ENCODE measurements at regions not wholly inside any gene's neighbourhood (a gene's known extent, or its start where the extent isn't known, plus 50 kb on each side); places are given as distances from the start of the nearest gene placed in this dataset.

DNA sequence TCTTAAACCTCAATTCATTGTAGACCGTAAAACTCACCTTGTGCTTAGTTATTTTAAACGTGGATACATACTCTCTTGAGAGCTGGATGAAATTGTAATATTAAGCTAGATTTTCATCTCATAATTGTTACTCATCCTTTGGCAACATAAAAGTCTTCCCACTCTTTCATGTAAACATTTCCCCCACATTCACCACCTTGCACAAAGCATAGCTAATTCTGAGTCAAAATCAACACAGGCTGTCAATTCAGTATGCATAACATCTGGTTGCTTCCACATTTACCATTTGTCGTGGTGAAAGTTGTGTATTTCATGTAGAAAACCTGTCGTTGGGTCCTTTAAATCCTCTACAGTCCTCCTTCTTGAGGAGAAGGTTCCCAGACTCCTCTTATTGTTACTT lies 524.6 kb downstream of the OTOL1 start:
- no peak for DNase-seq

DNA sequence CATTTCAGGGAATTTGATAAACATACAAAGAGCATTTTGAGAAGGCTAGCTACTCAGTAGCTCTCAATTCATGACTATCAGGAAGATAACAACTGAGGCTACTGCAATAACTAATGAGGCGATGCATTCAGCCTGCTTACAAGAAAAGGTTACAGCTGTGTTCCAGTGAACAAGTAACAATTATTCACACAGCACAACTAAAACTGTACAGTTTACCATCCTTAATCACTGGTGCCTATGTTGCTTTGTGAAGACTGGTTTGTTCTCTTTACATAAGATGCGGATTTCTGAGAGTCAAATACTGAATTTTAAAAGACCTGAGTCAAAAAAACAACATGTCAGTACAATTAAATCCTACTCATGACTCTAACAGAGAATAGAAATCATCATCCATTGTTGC lies 526.3 kb downstream of the OTOL1 start:
- no peak for DNase-seq

DNA sequence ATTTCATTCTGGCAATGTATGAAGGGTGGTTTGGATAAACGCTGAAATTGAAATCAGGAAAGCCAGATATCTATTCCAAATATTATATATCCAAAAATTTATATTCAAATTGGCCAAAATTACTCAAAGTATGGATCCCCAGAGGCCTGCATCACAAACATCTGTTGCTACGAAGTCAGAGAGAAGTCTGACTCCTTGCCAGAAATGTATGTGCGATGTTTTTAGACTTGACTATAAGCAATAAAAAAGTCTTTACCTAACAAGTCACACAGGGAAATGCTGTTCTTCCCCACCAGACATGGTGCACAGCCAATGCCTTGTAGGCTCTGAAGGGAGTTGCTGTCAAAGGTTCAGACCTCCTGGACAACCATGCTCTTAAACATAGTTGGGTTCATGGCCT lies 533.1 kb downstream of the OTOL1 start:
- no peak for DNase-seq

DNA sequence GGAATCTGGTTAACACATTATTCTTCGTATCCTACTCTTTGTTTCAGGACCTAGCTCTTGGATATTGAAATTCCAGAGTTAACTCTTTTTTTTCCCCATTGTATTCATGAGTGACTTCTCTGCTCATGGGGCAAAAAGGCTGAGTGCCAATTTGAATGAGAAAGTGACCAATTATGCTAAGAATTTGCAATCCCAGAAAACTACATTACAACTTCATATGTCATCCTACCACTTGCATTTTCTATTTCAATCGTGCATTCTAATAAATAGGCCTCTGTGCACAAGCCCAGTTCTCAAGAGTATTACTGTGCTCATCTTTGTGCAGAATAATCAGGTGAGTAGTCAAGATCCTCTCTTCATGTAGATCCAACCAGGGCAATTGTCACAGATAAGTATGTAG lies 537.8 kb downstream of the OTOL1 start:
- no peak for DNase-seq

DNA sequence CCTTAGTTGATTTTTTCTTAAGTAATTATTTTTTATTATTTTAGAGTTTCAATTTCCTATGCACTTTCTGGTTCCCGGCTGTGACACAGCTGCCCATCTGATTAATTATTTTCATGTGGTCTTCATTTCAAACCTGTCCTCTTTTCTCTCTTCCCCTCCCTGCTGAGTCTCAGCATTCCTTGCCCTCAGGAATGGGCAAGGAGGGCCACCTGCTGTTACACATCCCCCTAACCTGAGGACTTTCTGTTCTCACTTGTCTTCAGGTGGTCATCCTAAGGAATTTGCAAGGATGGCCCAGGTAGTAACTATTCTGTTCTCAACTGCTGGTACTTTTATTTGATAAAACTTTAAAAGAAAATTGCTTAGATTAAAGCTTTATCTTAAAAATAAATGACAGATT lies 545.0 kb downstream of the OTOL1 start:
- no peak for DNase-seq

DNA sequence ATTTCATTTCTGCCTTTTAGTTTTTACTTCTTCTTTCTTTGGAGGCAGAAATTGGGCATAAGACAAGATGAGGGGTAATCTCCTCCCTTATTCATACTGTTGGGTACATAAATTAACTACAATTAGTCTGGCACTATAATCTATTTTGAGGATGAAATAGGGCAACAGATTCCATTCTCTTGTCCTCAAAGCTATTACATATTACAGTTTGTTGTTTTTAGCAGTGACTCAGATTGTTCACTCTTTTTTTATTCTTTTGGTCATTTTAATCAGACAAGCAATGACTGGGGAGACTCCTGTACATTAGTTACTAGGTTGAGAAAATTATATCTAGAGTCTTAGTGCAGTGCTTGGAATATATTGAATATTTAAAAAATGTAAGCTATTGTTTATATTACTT lies 556.0 kb downstream of the OTOL1 start:
- no peak for DNase-seq

DNA sequence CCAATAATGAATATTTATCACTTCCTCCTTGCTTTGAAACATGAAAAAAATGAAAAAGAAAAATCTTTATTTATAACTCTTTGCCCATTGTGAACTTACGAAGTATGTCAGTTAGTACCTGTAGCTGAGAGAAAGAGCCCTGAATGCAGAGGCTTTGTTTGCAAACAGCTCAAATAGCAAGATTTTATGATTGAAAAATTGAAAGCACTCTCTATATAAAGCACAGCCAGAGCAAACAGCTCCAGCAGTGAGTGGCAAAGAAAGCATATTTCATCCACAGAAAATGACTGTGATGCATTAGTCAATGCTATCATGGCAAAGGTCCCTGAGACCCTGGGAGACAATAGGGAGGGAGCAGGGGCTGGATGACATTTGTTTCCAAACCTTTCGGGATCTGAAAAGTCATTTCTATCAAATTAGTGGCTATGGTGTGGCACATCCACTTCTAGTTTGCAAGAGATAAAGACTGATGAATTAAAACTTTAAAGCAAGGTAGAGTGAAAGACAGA lies 576.1 kb downstream of the OTOL1 start:
- no peak for DNase-seq

DNA sequence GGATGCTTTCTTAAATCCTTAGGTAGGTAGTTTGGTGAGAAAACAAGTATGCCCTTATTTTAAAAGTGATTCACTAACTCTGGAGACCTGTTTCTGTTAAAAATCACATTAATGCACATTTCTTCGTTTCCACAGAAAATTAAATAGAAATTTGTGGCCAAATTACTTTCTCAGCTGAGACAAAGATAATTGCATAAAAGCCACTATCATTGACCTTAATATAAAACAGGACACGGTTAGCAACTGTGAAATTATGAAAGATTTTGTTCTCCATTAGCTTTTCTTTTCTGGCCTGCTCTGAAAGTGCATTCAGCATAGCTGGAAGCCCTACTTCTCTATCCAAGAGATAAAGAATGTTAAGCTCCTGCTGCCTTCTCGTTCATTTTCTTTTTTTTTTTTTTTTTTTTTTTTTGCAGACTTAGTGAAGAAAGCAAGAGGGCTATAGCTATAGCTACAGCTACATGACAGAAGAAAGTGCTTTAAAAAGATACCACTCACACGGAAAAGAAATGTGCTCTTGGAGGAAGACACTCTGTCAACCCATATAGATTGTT lies 576.9 kb downstream of the OTOL1 start:
- no peak for DNase-seq

DNA sequence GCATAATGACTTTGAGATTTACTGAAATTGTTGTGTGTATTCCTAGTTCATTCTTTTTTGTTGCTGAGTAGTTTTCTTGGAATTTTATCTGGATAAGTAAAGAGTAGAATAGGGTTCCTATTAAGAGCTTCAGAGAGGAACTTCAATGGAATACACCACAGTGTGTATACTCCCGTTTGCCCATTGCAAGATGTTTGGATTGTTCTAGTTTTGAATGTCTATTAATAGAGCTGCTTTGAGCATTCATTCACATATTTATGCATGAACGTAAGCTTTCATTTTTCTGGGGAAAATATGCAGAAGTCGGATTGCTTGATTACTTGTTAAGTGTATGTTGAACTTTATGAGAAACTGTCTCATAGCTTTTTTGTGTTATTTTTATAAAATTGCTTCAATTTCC lies 580.5 kb downstream of the OTOL1 start:
- no peak for DNase-seq

DNA sequence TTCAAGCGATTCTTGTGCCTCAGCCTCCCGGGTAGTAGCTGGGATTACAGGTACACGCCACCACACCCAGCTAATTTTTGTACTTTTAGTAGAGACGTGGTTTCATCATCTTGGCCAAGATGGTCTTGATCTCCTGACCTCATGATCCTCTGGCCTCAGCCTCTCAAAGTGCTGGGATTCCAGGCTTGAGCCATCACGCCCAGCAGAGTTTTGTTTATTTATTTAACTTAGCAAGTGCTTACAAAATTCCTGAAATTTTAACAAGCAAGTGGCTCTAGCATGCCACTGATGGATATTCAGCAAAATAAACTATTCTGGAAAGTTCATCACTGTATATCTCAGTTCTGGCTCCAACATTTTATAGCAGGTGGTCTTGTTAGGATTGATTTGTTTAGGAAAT lies 585.9 kb downstream of the OTOL1 start:
- DNase-seq, result no peak

DNA sequence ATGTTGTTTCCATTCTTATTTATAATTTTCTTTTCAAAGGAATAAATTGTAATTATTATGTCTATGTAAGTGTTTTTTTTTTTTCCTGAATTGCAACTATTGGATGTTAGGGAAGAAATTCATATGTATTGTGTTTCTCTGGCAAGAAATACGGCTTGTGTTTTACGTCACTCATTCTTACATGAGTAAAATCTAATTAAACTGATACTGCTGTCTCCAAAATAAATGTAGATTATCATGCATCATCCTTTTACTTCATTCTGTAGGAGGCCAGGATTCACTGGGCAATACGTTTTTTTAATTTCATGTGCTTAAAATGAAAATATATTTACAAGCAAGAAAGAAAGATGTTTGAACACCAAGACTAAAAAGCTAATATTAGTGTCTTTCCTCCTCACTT lies 590.8 kb downstream of the OTOL1 start:
- no peak for DNase-seq

DNA sequence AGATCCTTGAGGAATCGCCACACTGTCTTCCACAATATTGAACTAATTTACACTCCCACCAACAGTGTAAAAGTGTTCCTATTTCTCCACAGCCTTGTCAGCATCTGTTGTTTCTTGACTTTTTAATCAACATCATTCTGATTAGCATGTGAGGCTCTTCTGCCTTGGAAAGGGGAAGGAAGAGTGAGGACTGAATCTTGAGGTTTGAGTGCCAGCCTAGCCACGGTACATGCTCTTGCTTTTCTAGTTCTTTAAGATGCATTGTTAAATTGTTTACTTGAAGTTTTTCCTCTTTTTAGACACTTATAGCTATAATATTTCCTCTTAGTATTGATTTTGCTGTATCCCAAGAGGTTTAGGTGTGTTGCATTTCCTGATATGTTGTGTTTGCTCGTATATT lies 596.1 kb downstream of the OTOL1 start:
- no peak for DNase-seq

DNA sequence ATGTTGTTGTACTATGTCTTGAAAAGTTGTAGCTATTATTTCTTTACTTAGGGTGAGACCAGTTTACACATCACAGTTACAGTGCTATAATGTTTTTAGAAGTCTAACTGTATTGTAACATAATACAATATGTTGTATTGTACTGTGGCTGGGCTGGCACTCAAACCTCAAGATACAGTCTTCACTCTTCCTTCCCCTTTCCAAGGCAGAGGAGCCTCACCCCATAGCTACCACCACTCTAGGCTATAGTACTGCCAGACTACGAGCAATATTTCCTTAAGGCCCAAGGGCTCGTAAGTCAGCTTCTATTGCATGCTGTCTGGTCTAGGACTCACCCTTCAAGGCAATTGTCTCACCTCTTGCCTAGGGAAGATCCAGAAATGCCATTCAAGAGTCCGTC lies 597.7 kb downstream of the OTOL1 start:
- no peak for DNase-seq

DNA sequence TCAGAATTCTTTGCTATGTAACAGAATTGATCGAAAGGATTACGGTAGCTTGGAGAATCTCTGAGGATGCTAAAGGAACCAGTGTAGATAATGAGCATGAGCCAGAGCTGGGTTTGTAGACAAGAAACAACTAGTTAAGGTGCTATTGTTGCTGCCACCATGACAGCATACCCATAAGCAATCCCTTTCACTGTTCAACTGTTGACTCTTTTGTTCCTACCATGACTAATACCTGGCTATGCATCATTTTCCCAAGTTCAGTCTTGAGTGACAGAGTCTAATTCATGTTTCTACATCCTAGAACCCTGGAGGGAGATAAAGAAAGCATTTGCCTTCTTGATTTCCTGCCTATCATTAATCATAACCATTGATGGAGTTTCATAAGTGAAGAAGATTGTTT lies 600.3 kb downstream of the OTOL1 start:
- no peak for DNase-seq

DNA sequence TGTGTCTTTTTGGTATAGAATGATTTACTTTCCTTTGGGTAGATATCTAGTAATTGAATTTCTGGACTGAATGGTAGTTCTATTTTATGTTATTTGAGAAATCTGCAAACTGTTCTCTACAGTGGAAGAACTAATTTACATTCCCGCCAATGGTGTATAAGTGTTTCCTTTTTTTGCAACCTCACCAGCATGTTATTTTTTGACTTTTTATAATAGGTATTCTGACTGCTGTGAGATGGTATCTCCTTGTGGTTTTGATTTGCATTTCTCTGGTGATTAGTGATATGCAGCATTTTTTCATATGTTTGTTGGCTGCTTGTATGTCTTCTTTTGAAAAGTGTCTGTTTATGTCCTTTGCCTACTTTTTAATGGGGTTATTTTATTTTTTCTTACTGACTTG lies 607.2 kb downstream of the OTOL1 start:
- no peak for DNase-seq

DNA sequence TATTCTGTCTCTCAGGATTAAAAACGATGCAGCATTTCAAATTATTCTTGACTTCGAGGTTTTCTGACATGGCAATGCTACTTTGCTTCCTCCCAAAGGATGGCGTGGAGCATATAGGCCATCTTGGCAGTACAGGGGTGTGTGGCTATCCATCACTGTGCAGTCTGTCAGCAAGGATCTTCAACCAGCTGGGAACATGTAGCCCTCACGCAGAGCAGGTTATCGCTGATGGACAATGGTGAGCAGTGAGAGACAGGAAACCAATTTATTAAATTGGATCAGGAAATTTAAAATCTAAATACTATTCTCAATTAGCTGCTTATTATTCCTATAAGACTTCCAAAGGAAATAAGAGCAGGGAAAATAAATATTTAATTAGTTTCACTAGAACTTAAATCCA lies 615.3 kb downstream of the OTOL1 start:
- DNase-seq, result no peak

DNA sequence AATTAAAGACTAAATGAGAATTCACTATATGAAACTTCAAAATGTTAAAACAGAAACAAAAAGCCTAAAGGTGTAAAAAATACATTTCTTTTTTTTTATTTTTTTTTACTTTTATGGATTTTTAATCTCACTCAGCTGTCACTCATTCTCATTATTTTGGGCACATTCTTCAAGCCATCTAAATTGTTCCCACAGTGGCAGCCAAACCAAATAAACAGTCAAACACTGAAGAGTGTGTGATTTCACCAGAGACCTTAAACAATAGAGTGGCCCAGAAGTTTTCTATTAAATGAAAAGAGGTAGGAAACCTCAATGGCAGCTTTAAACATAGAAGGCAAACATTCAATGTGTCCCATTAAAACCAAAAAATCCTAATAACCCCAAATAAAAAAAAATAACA lies 616.1 kb downstream of the OTOL1 start:
- DNase-seq, result no peak

DNA sequence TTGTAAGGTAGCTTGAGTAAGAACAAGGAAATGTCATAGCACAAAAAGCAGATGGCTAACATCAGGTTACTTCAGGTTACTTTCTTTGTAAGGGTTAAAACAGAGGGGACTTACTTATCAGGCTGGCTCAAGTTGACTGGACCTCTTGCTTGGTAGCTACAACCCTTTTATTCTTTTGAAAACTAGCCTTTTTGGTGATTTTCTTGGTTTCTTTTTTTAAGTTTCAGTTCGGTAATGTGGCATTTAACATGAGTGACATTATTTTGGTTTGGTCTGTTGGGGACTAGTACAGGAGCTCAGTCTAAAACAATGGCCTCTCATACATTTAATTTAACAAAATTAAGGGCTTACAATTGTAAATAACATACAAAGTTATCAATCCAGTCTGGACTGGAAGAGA lies 621.4 kb downstream of the OTOL1 start:
- DNase-seq, result no peak

DNA sequence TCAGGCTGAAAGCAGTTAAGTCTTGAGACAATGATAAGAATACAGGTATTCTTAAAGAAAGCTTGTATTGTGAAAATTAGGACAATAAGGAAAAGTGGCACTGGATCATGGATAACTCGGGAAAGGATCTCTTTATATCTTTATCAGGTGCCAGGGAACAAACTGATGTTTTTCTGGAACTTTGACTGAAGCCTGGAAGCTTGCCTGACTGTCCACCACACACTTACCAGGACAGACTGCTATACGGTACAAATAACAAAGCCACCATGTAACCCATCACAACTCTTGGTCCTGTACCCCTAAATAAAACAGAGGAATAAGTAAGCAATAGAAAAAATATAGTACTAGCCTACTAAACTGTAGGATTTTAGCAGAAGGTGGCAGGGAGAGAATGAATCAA lies 623.0 kb downstream of the OTOL1 start:
- DNase-seq, result no peak

DNA sequence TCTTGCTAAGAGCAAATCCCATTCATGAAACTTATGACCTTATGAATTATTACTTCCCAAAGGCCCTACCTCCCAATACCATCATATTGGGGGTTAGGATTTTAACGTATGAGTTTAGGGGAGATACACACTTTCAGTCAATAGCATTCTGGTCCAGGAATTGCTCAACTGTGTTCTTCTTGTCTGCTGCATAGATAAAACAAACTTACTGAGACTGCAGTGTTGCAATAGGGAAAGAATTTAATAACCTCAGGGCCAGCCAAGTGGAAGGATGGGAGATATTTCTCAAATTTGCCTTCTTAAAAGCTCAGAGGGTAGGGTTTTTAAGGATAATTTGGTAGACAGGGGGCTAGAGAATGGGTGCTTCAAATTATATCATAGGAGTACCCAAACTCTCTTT lies 625.8 kb downstream of the OTOL1 start:
- DNase-seq, result no peak

DNA sequence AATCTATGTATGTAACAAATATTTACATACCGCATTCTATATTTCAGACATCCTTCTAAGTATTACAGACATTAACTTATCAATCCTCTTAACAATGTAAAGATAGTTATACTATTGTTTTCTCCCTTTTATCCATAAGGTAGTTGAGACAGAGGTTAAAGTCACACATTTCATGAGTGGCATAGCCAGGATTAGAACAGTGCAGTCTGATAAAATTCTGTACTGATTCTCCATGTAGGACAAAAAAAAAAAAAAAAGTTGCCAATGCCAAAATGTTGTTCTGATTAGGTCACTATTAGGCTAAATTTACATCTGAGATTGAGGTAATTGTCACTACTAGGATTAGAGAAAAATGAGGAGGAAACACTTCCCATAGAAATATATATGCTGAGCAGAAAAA lies 629.2 kb downstream of the OTOL1 start:
- no peak for DNase-seq

DNA sequence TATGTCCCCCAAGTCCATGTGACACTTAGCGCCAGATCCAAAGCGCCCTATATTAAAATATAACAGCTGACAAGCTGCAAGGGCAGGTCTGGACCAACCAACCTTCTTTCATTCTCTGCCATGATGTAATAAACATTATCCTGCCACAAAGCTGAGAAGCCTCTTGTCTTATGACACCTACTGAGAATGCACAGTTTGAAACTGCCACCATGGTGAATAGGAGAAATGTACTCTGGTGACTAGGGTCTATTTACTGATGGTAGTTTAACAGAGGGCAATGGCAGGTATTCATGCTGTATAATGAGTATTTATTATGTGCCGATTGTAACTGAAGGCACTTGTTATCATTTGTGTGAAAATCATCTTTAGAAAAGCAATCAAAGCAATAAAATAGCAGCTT lies 634.0 kb downstream of the OTOL1 start:
- DNase-seq, result no peak

DNA sequence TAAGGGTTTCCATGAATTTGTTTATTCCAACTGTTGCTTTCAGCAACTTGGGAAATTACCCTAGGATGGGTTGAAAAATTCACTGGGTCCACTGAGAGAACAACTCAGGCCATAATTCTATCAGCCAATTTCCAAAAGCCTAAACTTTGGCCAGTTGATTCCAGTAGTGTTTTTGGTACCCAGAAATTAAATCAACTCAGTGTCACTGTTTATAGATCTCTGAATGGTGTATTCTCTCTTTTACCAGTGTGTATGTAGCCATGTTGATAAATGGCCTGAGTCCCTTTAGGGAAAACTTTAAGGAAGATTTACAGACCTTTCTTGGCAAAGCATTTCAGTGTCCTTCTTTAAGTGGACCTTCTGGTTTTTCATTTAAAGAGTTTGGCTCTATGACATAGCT lies 636.4 kb downstream of the OTOL1 start:
- DNase-seq, result no peak

DNA sequence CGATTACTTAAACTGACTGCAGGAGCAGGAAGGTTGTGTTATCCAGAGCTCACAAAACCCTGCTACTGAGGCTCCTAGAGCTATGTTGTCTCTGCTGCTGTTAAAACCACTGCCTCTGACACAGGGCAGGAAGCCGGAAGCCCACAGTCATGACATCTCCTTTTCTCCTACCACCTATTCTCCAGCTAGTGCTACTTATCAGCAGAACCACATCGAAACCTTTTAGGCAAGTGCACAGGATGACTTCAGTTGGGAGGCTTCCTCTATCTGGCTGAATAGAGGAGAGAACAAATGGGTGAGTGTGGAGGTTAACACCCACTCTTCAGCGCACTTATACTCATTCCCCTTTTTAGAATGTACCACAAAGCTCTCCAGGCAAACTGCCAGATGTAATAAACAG lies 638.0 kb downstream of the OTOL1 start:
- DNase-seq, result no peak

DNA sequence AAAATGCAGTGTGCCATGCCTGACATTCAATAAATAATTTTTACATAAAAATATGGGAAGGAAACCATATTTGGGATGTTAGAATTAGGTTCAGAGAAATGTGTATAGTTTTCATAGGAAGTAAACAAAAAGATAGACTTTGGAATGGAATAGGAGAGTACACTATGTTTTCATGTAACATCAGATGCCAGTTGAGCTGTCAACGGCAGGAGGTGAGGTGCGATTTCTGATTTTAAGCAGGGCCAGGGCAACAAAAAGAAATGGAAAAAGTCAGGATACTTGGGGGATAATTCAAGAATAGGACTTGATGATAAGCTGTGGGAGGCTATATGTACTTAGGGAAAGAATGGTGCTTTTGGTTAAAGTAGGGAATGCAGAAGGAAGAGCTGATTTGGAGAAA lies 639.5 kb downstream of the OTOL1 start:
- DNase-seq, result no peak

DNA sequence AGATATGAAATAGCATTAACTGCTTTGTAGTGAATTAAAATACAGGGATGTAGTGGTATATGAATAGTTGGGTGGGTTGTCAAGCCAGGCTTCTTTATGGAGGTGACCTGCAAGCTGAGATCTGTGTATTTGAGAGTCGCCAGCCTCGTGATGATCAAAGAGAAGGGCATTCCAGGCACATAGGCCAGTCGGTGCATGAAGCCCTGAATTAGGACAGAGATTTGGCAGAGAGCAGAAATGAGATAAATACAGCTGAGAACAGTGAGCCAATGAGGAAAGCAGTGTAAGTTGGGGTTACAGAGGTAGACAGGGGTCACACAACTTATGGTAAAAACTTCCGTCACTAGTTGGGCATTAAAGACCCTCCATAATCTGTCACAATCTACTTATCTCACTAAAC lies 641.9 kb downstream of the OTOL1 start:
- no peak for DNase-seq

Data from islet precursor cell (in vitro differentiated cells).